Tibial artery (tissue), 4 donors: ENCODE measurements at regions not wholly inside any gene's neighbourhood (a gene's known extent, or its start where the extent isn't known, plus 50 kb on each side); places are given as distances from the start of the nearest gene placed in this dataset.

ENCODE experiments used
- DNase-seq, 2 donors: peaks; one replicate each; pipeline ENCODE4 v3.0.0-alpha.2; 2019
- H3K27ac ChIP-seq, 2 donors: fragments of 200-600 bp; sonication (generic) in 1 of 2; 1 replicate in 1 of 2; 2 replicates in 1 of 2; pipeline ENCODE4 v1.5.1; 2018 to 2019; ENCODE audit warnings: mild to moderate bottlenecking in 1 of 2
- H3K27me3 ChIP-seq, 2 donors: fragments of 200-600 bp; sonication (generic) in 1 of 2; one replicate each; pipeline versions ENCODE4 v1.5.1 to v1.6.0; 2016 to 2019
- H3K36me3 ChIP-seq, 3 donors: fragments of 200-600 bp; sonication (generic) in 2 of 3; one replicate each; pipeline ENCODE4 v1.5.1; 2016 to 2019; ENCODE audit warnings: mild to moderate bottlenecking in 2 of 3
- H3K4me1 ChIP-seq, 4 donors: fragments of 200-600 bp; sonication (generic) in 2 of 4; 1 replicate in 3 of 4; 2 replicates in 1 of 4; pipeline ENCODE4 v1.5.1; 2016 to 2019
- H3K4me3 ChIP-seq, 2 donors: fragments of 200-600 bp; sonication (generic) in 1 of 2; 1 replicate in 1 of 2; 2 replicates in 1 of 2; pipeline ENCODE4 v1.5.1; 2018 to 2019; ENCODE audit warnings: mild to moderate bottlenecking in 2 of 2
- H3K9me3 ChIP-seq, 3 donors: fragments of 200-600 bp; sonication (generic) in 1 of 3; one replicate each; pipeline ENCODE4 v1.5.1; 2016 to 2019
- CTCF ChIP-seq, 2 experiments: fragments of 200-600 bp in 1 of 2; fragments of 450-650 bp in 1 of 2; IDR thresholded peaks; one replicate each; pipeline ENCODE4 v1.5.1; 2017 to 2019; ENCODE audit warnings: antibody characterized with exemption in 2 of 2, mild to moderate bottlenecking in 1 of 2, moderate library complexity in 1 of 2
- intact Hi-C: fragments of 100-400 bp; cut with DNase I; formaldehyde crosslinking; loops from one replicate; pipeline ENCODE4 v1.15.0; 2023; ENCODE audit warnings: low total_unique reads

DNA sequence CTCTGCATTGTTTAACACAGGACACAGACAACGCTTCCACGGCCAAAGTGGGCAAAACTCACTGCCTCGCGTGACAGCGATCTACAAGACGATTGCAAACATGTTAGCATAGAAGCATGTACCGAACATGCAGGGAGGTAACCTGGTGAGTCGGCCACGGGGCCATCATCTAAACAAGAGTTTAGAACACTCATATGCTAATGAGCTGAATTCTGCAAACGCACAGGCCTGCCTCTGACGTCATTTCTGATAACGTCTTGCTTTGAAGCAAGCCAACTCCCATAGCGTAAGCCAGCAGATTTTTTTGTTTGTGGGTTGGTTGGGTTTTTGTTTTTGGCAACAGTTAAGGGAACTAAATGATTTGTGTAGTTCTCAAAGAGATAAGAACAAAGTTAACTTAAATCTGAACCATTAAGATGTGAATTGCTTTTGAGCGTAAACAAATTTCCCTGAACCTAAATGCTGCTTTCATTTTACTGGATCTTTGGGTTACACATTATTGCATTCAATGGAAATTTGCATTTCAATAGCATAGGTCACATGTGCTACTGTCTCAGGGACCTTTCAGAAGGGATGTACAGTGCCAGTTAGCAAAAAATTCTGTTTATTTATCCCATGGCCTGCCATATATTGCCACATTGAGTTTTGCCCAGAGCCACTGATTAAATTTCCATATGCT, 184.5 kb upstream of the PDE10A start:
- Histone ChIP-seq H3K27me3 (peaks cover 0 to 47% of the 10 kb centered on the region in 2 donors), H3K9me3 (no peaks in the 10 kb centered on the region), H3K4me1 (peaks cover 0 to 14% (median 7%) of the 10 kb centered on the region in 4 donors), H3K36me3 (no peaks in the 10 kb centered on the region), H3K4me3 (no peak overlapping the region), H3K27ac (no peak overlapping the region)
- no peak for DNase-seq
- intact Hi-C loops: no loop called here
- no peak for TF ChIP-seq CTCF (IDR thresholded peaks at IDR 0.05)

DNA sequence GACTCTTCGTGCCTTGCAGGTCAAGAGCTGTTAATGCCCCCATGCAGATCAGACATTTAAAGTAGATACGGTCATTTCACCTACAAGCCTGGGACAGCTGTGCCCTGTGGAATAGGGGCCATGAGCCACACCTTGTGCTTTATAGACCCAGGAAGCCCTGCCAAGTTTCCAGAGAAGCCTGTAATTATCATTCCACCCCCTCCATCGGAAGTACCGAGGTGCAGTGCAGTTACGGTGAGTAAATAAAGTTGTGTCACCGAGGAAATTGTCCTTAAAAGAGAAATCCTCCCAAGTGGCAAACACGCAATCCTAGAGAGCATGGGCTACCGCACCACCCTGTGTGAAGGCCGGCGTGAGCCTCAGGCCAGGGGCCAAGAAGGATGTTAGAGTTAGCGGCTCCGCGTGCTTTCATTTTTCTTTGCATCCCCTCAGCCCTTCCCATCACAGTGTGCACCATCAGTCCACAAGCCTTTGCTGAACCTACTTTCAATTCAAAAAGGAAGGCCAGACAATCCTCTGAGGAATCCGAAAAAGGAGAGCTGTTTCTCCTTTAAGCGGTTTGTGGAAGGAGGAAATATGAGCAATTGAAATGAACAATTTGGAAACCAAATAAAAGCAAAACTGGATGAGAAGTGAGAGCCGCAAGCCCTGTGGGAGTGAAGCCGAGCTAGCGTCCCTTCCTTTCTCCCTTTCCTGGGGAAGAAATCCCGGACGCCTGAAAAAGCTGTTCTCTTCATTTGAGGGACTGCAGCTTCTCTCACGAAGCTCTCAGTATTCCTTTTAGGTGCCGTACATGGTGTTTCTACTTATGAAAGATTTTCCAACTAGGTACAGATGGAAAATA, 183.3 kb upstream of the PDE10A start:
- Histone ChIP-seq H3K27ac (no peak overlapping the region), H3K4me3 (peak overlapping the region; percentile 40 to 44)
- intact Hi-C loops: no loop called here

GRCh38 chr6:165845493-165845892, 182.5 kb upstream of the PDE10A start:
- Histone ChIP-seq H3K27ac (no peak overlapping the region), H3K9me3 (no peaks in the 10 kb centered on the region), H3K4me3 (no peak overlapping the region), H3K36me3 (no peaks in the 10 kb centered on the region), H3K4me1 (peaks cover 0 to 14% (median 7%) of the 10 kb centered on the region in 4 donors), H3K27me3 (peaks cover 0 to 35% of the 10 kb centered on the region in 2 donors)
- intact Hi-C loops: no loop called here
- no peak for DNase-seq
- TF ChIP-seq CTCF (IDR thresholded peaks at IDR 0.05): no peak

More for the DNA sequence above, 183.3 kb upstream of the PDE10A start:
- DNase-seq: no peak
- TF ChIP-seq CTCF (IDR thresholded peaks at IDR 0.05): no peak
- Histone ChIP-seq H3K27me3 (peaks cover 0 to 37% of the 10 kb centered on the region in 2 donors), H3K9me3 (no peaks in the 10 kb centered on the region), H3K36me3 (no peaks in the 10 kb centered on the region), H3K4me1 (peaks cover 0 to 14% (median 7%) of the 10 kb centered on the region in 4 donors)

DNA sequence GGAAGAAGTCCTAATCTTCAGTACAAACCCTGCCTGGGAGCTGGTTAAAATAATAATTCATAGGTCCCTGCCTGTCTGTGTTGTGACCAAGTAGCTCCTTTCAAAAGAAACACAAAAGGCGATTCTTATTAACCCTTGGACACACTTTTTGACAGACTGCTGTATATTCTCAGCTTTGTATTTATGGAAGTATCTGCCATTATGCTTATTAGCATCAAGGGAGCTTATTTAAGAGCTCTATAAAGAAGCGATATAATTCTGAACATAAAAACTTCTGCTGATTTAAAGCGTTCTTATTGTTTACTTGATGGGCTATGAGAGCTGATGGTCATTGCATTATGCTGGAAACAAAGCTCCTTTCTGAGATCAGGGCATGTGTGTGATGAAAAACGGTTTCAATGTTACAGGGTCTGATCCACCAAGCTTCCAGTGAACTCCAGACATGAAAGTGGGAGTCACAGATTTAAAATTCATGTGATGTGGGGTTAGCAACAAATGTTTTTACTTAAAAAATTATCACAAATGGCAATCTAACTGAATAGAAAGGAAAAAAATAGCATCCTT, 181.8 kb upstream of the PDE10A start:
- H3K4me1 ChIP-seq: peaks cover 0 to 14% (median 7%) of the 10 kb centered on the region in 4 donors
- no peak overlapping the region for H3K27ac ChIP-seq
- no peak for DNase-seq
- no peaks in the 10 kb centered on the region for H3K36me3 ChIP-seq
- H3K9me3 ChIP-seq: no peaks in the 10 kb centered on the region
- intact Hi-C loops: no loop called here
- H3K27me3 ChIP-seq: peaks cover 0 to 31% of the 10 kb centered on the region in 2 donors
- TF ChIP-seq CTCF (IDR thresholded peaks at IDR 0.05): no peak
- H3K4me3 ChIP-seq: no peak overlapping the region

- Histone ChIP-seq H3K4me1 (peaks cover 0 to 14% (median 7%) of the 10 kb centered on the region in 4 donors), H3K4me3 (no peak overlapping the region), H3K27ac (no peak overlapping the region), H3K9me3 (no peaks in the 10 kb centered on the region), H3K27me3 (peaks cover 0 to 25% of the 10 kb centered on the region in 2 donors), H3K36me3 (no peaks in the 10 kb centered on the region)
- intact Hi-C loops: no loop called here
- DNase-seq: no peak
- no peak for TF ChIP-seq CTCF (IDR thresholded peaks at IDR 0.05)
Observed at GRCh38 chr6:165844232-165844631, 181.2 kb upstream of the PDE10A start.
